GM18870 (cell line): ENCODE measurements at regions not wholly inside any gene's neighbourhood (a gene's known extent, or its start where the extent isn't known, plus 50 kb on each side); places are given as distances from the start of the nearest gene placed in this dataset.
A peak's percentile ranks its signal among the peaks of the same experiment; 100 is the strongest.

Experiments used
- ATAC-seq: cut with Tn5 transposase; IDR thresholded peaks from one replicate; pipeline ENCODE4 v1.9.1; 2021; ENCODE audit warnings: moderate library complexity; ENCODE audit not compliant: unreplicated experiment

DNA sequence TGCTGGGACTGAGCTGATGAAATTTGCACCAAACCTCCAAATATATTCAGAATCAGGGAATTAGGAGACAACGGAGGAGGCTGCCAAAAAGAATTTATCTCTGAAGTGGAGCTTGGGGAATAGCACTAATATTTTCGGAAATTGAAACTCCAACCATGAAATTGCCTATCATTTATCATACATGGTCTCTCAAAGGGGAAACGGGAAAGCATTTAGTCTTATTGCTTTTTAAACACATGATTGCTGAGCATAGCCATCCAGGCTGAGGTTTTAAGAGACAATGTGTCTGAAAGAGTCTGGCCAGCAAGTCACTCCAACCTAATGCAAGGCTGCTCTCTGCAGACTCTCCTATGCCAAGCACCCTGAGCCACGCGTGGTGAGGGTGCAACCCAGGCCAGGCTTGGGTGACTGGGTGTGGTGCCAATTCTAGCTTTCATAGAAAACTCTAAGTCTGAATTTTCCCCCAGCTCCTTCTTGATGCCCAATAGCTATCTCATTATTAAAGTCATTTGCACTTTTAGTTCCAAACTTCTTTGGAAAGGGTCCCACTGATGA lies 200.2 kb downstream of the RPLP1 start:
- ATAC-seq = no peak

DNA sequence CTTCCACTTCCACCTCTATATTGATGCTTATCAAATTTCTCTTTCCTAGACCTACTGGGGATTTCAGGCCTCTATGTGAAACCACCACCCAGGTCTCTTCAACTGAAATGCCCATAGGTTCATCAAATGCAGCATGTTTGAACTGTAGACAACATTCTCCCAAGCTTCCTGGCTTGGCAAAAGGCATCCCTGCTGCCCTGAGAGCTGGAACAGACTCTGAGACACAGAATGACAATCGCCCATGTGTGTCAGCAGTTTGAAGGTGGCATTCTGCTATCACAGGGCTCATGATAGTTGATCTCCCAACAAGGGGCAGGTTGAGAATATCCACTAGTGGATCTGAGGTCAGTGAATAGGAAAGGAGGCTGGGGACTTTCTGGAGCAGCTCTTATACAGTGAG lies 200.7 kb downstream of the RPLP1 start:
- no peak for ATAC-seq

DNA sequence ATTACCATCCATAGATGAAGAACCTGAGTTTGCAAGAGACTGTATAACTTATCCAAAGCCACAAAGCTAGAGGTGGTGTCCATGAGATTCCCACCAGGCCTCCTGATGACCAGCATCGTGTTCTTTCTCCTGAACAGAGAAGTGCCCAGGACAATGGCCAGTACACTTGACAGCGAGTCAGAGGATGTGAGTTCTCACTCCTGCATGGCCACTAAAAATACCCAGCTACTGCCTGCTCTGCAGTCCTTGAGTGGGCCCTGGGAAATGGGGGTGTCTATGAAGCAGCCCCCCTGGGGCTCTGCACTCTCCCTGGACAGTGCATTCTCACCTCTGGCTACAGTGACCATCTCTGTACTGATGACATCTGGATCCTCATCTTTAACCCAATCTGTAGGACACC lies 201.2 kb downstream of the RPLP1 start:
- no peak for ATAC-seq

DNA sequence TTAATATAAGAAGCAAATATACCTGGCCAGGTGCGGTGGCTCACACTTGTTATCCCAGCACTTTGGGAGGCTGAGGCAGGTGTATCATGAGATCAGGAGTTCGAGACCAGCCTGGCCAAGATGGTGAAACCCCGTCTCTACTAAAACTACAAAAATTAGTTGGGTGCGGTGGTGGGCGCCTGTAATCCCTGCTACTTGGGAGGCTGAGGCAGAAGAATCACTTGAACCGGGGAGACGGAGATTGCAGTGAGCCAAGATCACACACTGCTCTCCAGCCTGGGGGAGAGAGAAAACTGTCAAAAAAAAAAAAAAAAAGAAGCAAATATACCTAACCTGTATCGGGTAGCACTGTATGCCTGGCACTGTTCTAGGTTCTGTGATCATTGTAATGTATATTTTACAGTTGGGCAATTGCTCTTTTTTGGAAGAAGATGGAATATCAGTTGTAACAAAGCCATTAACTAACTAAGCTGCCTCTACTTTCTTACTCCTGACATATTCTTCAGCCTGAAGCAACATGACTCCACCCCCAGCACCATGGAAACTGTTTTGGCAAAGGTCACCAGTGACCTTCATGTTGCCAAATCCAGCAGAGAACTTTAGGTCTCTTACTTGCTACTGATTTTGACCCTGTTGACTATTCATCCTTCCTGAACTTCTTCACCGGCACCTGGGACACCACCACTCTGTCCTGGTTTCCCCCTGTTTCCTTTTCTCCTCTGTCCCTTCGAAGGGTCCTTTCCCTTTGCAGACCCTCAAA lies 203.8 kb downstream of the RPLP1 start:
- no peak for ATAC-seq

DNA sequence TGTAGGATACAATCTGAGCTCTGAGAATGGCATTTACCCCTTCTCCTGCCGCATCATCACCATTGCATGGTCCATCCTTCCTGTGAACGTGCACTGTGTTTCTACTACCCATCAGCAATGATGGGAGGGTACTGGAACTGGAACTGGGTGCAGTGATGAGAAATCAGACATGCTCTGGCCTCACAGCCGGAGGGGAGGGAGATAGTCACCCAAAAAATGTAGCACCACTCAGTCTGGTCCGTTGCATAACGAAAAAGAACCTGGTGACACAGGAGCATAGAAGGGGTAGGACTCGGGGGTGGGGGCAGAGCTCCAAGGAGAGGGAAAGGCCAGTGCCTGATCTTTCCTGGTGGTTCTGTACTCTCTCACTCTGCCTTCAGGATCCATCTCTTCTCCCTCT lies 205.0 kb downstream of the RPLP1 start:
- ATAC-seq = no peak

DNA sequence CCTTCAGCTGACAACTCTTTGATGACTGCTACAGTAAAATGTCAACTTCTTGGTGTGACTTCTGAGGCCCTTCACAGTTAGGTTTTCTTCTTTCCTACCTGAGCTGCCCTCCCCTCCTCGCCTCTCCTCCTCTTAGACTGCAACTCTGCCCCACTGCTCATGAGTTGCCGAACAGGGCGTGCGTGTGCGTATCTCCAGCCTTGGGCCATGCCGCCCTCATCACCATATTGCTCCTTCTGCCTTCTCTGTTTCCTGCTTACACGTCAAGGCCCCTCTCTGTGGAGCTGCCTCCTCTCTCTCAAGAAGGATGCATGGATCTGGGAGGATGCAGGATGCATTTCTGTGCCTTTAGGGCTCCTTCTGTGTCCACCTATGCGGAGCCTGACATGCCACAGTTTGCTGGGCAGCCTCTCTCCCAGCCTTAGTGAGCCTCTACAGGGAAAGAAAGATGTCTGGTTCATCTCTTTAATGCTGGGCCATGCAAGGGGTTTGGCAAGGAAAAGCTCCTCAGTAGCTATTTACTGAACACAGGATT lies 205.9 kb downstream of the RPLP1 start:
- ATAC-seq = no peak

DNA sequence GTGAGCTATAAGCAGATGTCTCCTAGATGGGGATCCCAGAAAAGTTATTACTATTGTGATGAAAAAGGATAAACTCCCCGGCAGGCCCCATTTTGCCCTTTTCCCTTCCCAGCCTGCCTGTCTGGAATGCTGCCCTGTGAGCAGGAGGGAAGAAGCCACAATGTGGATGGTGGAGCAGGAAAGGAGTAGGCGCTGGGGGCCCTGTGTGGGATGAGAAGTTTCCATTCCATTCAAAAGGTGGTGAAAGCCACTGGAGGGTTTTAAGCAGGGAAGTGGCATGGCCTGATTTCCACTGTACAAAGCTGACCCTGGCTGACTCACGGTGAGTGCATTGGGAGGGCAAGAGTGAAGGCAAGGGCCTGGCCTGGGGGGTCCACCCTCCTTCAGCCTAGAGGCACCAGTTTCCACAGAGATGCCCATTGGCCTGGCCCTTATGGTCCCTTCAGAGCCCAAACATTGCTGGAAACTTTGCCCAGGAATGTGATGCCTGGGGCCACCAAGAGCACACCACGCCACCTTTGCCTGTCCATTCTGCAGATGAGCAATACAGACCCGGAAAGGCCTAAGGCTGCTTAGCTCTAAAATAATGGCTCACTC lies 206.9 kb downstream of the RPLP1 start:
- no peak for ATAC-seq

DNA sequence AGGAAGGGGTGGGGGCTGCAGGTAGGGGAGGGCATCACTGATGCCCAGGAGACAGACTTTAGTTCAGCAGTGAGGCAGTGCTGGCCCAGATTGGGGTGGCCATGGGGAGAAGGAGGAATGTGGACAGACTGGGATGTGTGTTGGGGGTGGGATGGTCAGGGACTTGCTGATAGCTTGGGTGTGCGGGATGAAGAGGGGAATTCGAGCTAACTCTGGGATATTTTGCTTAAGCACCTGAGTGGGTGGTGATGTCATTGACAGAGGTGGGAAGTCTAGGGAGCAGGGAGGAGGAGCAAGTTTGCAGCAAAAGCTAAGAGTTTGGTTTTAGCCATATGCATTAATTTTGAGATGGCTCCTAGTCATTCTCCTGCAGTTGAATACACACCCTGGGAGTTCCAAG lies 207.5 kb downstream of the RPLP1 start:
- ATAC-seq = no peak

DNA sequence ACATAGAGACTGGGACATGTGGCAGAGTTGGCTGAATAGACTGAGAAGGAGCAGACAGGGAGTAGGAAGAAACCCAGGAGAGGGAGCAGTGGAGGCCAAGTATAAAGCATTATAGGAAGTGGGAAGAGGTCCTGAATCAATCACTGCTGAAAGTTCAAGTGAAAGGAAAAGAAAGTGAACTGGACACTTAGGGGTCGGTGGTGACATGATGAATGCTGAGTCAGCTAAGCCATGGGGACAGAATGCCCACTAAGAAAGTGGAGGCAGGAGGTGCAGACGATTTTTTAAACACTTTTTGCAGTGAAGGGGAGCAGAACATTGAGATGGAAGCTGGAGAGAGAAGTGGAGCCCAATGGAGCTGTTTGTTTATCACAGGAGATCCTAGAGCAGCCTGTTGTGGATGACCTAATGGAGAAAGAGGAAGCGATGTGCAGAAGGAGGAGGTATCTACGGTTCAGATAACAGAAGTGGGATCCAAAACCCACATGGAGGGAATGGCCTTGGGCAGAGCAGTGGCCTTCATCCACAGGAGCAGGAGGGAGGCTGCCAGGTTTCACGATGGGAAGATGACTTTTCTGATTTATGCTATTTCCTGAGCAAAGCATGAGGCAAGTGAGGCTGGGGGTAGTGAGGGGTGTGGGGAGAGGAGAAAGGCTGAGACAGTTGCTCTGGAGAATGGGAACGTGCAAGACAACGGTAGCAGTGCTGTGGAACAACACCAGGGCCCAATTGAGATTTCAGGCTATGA lies 208.2 kb downstream of the RPLP1 start:
- ATAC-seq = no peak

DNA sequence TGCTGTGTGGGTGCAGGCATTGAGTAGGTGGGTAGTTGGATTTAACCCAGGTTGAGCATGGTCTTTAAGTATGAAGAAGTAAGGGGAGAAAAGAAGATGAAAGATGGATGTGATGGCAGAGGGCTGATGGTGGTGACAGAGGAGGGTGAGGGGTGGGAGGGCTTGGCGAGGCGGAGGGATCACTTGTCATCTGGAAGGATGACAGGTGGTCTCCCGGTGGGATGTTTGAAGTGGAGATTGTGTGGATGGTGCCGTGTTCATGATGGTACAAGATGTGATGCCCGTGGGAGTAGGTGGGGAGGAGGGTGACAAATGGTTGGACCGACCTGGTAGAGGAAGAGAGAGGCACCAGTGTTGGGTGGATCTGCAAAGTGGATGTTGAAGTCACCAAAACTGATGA lies 208.8 kb downstream of the RPLP1 start:
- ATAC-seq = no peak

DNA sequence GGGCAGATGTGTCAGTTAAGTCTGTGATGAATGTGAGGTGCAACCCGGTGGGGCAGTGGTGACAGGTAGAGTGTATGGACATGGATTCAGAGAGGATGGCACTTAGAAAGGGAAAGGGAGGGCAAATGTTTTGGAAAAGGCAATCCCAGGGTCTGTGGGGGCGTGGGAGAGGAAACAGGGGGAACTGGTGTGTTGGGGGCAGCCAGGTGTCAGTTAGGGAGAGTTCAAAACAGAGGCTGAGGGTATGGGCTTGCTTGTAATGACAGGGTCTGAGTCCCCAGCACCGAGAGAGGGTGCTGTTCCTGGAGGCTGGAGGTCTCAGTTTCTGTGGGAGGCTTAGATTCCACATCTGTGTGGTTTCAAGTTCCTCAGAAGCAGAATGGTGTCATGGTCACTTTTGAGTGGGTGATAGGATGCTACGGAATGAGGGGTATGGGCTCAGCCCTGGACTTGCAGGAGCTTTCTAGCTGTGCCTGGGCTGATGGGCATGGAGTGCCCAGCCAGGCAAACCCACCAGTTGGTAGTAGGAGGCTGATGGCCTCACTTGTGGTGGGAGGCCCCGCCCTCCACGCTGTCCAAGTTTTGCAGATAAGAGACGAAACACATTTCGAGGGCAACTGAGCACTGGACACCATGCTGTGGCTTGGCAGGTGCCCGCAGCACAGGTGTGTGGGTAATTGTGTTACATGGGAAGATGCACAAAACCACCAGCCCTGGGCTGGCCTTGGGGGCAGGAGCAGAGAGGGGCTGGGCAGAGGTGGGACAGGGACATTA lies 209.4 kb downstream of the RPLP1 start:
- no peak for ATAC-seq

DNA sequence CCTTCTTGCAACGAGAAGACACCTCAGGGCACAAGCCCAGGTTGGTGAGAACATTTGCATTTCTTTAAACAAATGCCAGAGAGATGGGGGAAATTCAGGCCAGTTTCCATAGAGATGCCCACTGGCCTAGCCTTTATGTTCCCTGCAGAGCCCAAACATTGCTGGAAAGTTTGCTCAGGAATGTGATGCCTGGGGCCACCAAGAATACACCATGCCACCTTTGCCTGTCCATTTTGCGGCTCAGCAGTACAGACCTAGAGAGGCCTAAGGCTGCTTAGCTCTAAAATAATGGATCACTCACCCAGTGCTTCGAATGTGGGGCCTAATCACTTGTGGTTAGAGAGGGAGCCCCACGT lies 210.0 kb downstream of the RPLP1 start:
- ATAC-seq = no peak

DNA sequence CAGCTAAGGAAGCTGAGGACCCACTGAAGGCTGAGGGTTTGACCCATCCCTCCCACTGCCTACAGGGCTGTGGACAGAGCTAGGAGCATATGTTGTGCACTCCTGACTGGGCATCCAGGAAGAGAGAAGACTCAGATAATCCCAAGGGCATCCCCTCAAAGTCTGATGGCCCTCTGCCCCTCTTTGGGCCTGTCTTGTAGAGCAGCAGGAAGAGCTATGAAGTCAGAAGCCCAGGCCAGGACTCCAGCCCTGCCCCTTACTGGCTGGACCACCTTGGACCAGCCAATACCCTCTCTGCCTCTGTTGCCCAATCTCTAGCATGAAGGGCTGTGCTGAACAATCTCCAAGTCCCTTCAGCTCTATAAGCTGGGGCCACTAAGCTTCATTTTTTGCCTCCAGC lies 210.8 kb downstream of the RPLP1 start:
- no peak for ATAC-seq

DNA sequence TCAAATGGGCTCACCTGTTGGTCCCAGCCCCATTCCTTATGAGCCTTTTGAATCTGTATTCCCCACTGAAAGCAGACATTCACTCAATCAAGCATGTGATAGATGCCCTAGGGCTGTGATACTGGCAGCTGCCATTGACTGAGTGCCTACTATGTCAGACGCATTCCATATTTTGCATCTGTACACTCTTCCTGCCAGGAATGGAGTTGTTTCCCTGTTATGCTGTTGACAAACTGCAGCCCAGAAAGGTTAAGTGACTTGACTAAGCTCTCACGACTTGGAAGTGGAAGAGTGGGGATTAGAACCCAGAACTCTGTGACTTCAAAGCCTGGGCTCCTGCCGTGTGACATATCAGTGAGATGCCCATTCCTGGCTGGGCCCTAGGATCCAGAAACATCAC lies 211.4 kb downstream of the RPLP1 start:
- no peak for ATAC-seq

DNA sequence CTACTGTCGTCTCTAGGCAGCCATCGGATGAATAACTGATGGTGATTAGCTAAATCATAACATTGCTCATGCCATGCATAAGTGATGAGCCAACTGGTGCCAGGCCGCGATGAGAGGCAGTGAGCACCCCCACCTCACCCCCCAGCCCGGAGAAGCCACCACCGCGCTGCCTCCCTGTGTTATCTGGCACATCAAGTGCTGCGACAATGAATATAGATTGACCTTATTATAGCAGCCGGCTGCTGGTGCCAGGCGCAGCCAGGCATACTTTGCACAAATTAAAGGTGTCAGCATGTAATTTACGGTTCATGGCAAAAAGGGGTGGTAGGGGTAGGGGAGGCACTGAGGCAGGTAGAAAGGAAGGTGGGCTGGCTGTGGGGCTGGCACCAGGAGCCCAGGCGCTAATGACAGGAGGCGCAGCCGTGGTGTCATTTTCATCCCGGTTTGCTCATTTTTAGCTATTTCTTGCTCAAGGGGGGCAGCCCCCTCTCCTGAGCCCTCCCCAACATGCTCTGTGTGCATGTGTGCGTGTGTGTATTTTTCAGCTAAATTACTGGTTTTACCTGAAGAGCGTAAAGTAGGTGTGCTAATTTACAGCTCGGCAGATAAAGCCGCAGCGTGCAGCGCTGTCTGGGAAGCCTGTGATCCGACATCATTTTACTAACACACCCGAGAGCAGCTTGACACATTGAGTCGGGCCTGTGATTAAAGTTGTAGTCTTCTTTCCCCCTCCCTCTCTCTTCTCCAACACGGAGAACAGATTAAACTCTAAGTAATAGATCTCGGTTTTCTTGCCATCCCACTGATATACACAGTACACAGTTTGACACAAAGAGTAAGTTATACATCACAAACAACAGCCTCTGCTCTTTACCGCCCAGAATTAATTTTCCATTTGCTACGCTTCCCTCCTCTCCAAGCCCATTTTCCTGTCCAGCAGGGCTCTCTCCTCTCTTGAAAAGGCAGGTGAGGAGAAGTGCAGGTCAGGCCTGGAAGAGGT lies 212.3 kb downstream of the RPLP1 start:
- no peak for ATAC-seq

DNA sequence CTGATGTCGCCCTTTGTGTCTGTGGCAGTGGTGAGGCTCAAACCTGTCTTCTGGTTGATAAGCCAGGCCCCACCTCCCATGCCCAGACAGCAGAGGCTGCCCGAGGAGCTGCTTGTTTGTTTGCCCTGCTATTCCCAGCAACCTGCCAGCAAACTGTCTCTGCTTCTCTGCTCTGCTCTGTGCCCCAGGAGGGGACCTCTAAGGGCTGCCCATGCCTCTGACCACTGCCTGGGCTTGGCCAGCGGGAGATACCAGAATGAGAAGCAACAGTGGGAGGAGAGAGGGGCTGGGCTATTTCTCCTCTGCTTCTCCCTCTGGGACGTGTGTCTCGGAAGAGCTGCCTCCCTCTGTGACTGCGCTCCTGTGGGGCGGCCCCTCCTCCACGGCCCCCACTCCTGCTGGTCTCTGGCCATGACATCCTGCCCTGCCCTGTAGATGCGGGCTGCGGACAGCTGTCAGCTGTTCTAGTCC lies 213.1 kb downstream of the RPLP1 start:
- no peak for ATAC-seq

DNA sequence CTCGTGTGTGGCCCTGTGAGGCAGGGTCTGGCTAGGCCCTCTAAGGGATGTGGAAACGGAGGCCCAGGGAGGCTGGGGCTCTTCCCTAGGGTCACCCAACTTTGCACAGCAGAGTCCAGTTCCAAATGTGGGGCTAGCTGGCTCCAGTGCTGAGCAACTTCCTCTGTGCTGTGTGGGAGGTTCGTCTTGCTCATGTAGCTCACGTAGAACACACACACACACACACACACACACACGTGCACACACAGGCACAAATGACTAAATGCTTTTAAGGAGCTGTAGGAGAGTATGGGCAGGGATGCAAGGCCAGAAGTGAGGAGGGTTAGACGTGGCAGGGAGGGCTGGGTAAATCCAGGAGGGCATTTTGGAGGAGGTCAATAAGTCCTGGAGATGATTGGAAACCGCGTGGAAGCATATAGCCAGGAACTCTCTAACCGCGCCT lies 213.8 kb downstream of the RPLP1 start:
- ATAC-seq = no peak

DNA sequence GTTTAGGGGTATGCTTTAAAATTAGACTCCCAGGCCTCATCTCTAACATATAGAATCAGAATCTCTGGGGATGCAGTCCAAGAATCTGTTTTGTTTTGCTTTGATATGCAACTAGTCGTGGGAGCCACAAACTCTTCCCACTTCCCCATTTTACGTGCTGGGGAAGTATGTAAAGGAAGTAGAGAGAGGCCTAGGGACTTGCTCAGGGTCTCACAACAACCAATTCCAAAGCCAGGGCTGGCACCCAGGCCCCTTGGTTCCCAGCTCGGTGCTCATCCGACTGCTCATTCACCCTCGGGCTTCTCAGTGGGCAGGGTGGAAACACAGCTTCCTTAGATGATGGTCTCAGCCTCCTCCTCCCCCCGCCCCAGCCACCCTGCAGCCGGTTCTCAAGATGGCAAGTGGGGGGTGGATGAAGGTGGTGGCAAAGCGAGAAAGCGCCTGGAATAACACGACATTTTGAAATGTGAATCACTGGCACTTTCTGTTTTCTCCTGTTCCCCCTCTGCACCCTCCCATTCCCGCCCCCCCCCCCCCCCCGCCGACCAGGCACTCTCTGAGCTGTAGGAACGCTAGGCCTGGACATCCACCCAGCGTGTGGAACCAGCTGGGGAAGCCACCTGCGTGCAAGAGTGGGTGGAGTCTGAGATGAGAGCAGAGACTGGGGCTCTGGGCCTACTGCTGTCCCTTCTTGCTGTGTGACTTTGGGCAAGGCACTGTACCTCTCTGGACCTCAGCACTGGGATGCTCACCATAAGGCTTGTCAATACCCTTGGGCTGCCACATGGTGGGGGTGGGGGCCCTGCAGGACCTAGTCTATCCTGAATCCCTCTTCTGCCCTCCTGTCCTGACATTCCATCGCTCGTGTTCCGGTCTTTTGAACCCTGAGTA lies 214.5 kb downstream of the RPLP1 start:
- peak; percentile 38 for ATAC-seq
